Endothelial cell of umbilical vein (primary cell): ENCODE measurements at regions not wholly inside any gene's neighbourhood (a gene's known extent, or its start where the extent isn't known, plus 50 kb on each side); places are given as distances from the start of the nearest gene placed in this dataset.

Source experiments
- BruUV-seq: library from RNA; stranded (reverse); fragments of 400-500 nt; replicated peaks from 2 replicates; lab custom pipeline; 2021; lab: Mats Ljungman, UMichigan
- CTCF ChIA-PET: fragments of 300-600, 350-600 bp; sonication (Branson Sonifier 250); formaldehyde crosslinking; loops from one replicate; lab custom pipeline; 2021; ENCODE audit warnings: antibody characterized with exemption, inconsistent platforms; lab: Charles Lee
- POLR2A ChIA-PET: fragments of 300-600, 350-600 bp; sonication (Branson Sonifier 250); formaldehyde crosslinking; loops from one replicate; lab custom pipeline; 2021; ENCODE audit warnings: antibody characterized with exemption, inconsistent platforms; lab: Charles Lee
- DNase-seq: peaks from one replicate; pipeline ENCODE4 v3.0.0-alpha.2; 2011; ENCODE audit warnings: low read depth, low spot score
- FAIRE-seq: peaks from 2 replicates; lab custom pipeline; 2011; peaks lifted over from hg19 to GRCh38; lab: Jason Lieb, UNC
- H2AFZ ChIP-seq: 2 replicates; pipeline ENCODE4 v1.6.0; 2012; ENCODE audit warnings: low read depth, low read length, control low read depth, inconsistent platforms
- H3K27ac ChIP-seq: 2 replicates; pipeline ENCODE4 v1.5.1; 2011; ENCODE audit warnings: low read depth, mild to moderate bottlenecking, control low read depth, low read length, moderate library complexity; ENCODE audit not compliant: insufficient read depth
- H3K27me3 ChIP-seq, 2 experiments: 2 replicates each; pipeline versions ENCODE4 v1.6.0 to v1.6.1; 2011; ENCODE audit warnings: low read length in 2 of 2, mixed read lengths in 1 of 2; ENCODE audit not compliant: control insufficient read depth in 2 of 2, insufficient read depth in 2 of 2
- H3K36me3 ChIP-seq, 2 experiments: 2 replicates in 1 of 2; 3 replicates in 1 of 2; pipeline ENCODE4 v1.5.1; 2011; ENCODE audit warnings: low read length in 2 of 2, mild to moderate bottlenecking in 1 of 2, moderate library complexity in 1 of 2; ENCODE audit not compliant: control insufficient read depth in 2 of 2, insufficient read depth in 2 of 2; ENCODE audit errors: extremely low read depth in 1 of 2
- H3K4me1 ChIP-seq: 3 replicates; pipeline ENCODE4 v1.5.1; 2011; ENCODE audit warnings: mild to moderate bottlenecking, low read length; ENCODE audit not compliant: control insufficient read depth, insufficient read depth; ENCODE audit errors: extremely low read depth
- H3K4me2 ChIP-seq: 2 replicates; pipeline ENCODE4 v1.6.1; 2011; ENCODE audit warnings: low read length, control low read depth, mixed read lengths; ENCODE audit not compliant: insufficient read depth
- H3K4me3 ChIP-seq, 3 experiments: fragments of 200-600 bp in 1 of 3; sonication (generic), shearing (Covaris generic) in 1 of 3; replicated peaks in 1 of 3; 2 replicates each; pipeline ENCODE4 v1.5.1; 2011 to 2016; ENCODE audit warnings: control low read depth in 3 of 3, low read length in 3 of 3, mild to moderate bottlenecking in 2 of 3, inconsistent platforms in 1 of 3, low read depth in 1 of 3, moderate library complexity in 1 of 3; ENCODE audit not compliant: insufficient read depth in 1 of 3
- H3K79me2 ChIP-seq: 2 replicates; pipeline ENCODE4 v1.6.0; 2012; ENCODE audit warnings: low read length, inconsistent platforms; ENCODE audit not compliant: control insufficient read depth, insufficient read depth
- H3K9ac ChIP-seq: replicated peaks from 2 replicates; pipeline ENCODE3; 2011; ENCODE audit warnings: low read length, control low read depth; ENCODE audit not compliant: insufficient read depth; ENCODE audit errors: extremely low read depth
- H3K9me1 ChIP-seq: replicated peaks from 3 replicates; pipeline ENCODE4 v1.6.0; 2011; ENCODE audit warnings: mild to moderate bottlenecking, low read length; ENCODE audit not compliant: control insufficient read depth, insufficient read depth; ENCODE audit errors: extremely low read depth
- H3K9me3 ChIP-seq: replicated peaks from 2 replicates; pipeline ENCODE4 v1.5.1; 2012; ENCODE audit warnings: low read length, inconsistent platforms; ENCODE audit not compliant: control insufficient read depth, insufficient read depth
- H4K20me1 ChIP-seq: replicated peaks from 2 replicates; pipeline ENCODE3; 2011; ENCODE audit warnings: mild to moderate bottlenecking, low read length; ENCODE audit not compliant: control insufficient read depth, insufficient read depth; ENCODE audit errors: extremely low read depth
- CTCF ChIP-seq, 2 donors: IDR thresholded peaks; 1 replicate in 1 of 2; 2 replicates in 1 of 2; pipeline ENCODE4 v1.5.1; 2011; ENCODE audit warnings: low read length in 2 of 2, mild to moderate bottlenecking in 2 of 2, moderate library complexity in 2 of 2, control low read depth in 1 of 2, inconsistent platforms in 1 of 2, low read depth in 1 of 2; ENCODE audit not compliant: insufficient read depth in 1 of 2; ENCODE audit errors: extremely low read depth in 1 of 2
- EZH2 ChIP-seq: IDR thresholded peaks from 2 replicates; pipeline ENCODE4 v1.6.1; 2012; ENCODE audit warnings: borderline replicate concordance, low read depth, mild to moderate bottlenecking, moderate library complexity, low read length, inconsistent platforms; ENCODE audit not compliant: severe bottlenecking
- FOS ChIP-seq: IDR thresholded peaks from 2 replicates; pipeline ENCODE4 v1.6.1; 2011; ENCODE audit warnings: mild to moderate bottlenecking, low read length, moderate library complexity, borderline replicate concordance; ENCODE audit not compliant: insufficient read depth
- GATA2 ChIP-seq: IDR thresholded peaks from 2 replicates; pipeline ENCODE4 v1.7.0; 2011; ENCODE audit warnings: low read depth, mild to moderate bottlenecking, moderate library complexity, mixed read lengths, low read length; ENCODE audit not compliant: insufficient read length, insufficient read depth
- JUN ChIP-seq: IDR thresholded peaks from 2 replicates; pipeline ENCODE4 v1.6.1; 2011; ENCODE audit warnings: borderline replicate concordance, low read depth; ENCODE audit not compliant: insufficient read length, insufficient read depth
- MYC ChIP-seq: IDR thresholded peaks from one replicate; pipeline ENCODE4 v1.6.1; 2011; ENCODE audit warnings: mild to moderate bottlenecking, low read depth, low read length
- POLR2A ChIP-seq: IDR thresholded peaks from 2 replicates; pipeline ENCODE4 v1.6.1; 2012; ENCODE audit warnings: low read depth, mild to moderate bottlenecking, control low read depth, low read length
- POLR2AphosphoS5 ChIP-seq: IDR thresholded peaks from 2 replicates; pipeline ENCODE4 v1.6.1; 2012; ENCODE audit warnings: low read depth, mild to moderate bottlenecking, control low read depth, low read length, moderate library complexity; ENCODE audit not compliant: insufficient read depth
- dilution Hi-C: fragments of 300-500 bp; cut with MboI; formaldehyde crosslinking; loops from one replicate; pipeline ENCODE4 v1.15.0; 2019; ENCODE audit warnings: low sequenced_read_pairs; ENCODE audit not compliant: extremely low pct_ligation_motif_present
- intact Hi-C: fragments of 100-400 bp; cut with micrococcal nuclease; formaldehyde crosslinking; loops from one replicate; pipeline ENCODE4 v1.10.0; 2022
- TF ChIP-seq, protein P1 (sequence below): IDR thresholded peaks from 2 replicates; pipeline ENCODE4 v1.6.1; 2011; ENCODE audit not compliant: insufficient read depth, insufficient read length

GRCh38 chr9:86718388-86719049, 228.8 kb downstream of the GAS1 start:
- Histone ChIP-seq H3K9me1 (no peaks in the 10 kb centered on the region), H3K36me3 (no peaks in the 10 kb centered on the region), H3K4me2 (no peak overlapping the region), H3K27me3 (no peaks in the 10 kb centered on the region), H3K4me1 (no peaks in the 10 kb centered on the region), H4K20me1 (no peaks in the 10 kb centered on the region), H3K9ac (no peak overlapping the region), H3K4me3 (no peak overlapping the region), H3K9me3 (no peaks in the 10 kb centered on the region), H2AFZ (no peak overlapping the region), H3K27ac (no peak overlapping the region), H3K79me2 (no peaks in the 10 kb centered on the region)
- CTCF ChIA-PET: no interaction called here
- DNase-seq (no peak), FAIRE-seq (no peak)
- TF ChIP-seq POLR2AphosphoS5: no peak
- TF ChIP-seq, protein P1, sequence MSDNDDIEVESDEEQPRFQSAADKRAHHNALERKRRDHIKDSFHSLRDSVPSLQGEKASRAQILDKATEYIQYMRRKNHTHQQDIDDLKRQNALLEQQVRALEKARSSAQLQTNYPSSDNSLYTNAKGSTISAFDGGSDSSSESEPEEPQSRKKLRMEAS: no peak
- no peak for TF ChIP-seq JUN
- no peak for TF ChIP-seq POLR2A
- TF ChIP-seq MYC: no peak
- no peak for TF ChIP-seq EZH2
- TF ChIP-seq CTCF (IDR thresholded peaks at IDR 0.05; ENCODE audit: extremely low read depth in 1 of 2, insufficient read depth in 1 of 2, low read depth in 1 of 2, low read length in 2 of 2): no peak
- TF ChIP-seq GATA2: no peak
- TF ChIP-seq FOS: no peak
- dilution Hi-C loops (no loop called here), intact Hi-C loops (no loop called here)
- BruUV-seq: no TSS peak
- POLR2A ChIA-PET: no interaction called here
